Stimulated activated CD4-positive, alpha-beta T cell treated with anti-CD3 and anti-CD28 coated beads, TNF-alpha, amount 100 ng/mL, for 48 hours (primary cell): ENCODE measurements at regions not wholly inside any gene's neighbourhood (a gene's known extent, or its start where the extent isn't known, plus 50 kb on each side); places are given as distances from the start of the nearest gene placed in this dataset.

Source experiments
- DNase-seq, 3 donors: peaks; one replicate each; pipeline ENCODE4 v3.0.0-alpha.2; 2020; ENCODE audit warnings: low read depth in 3 of 3

DNA sequence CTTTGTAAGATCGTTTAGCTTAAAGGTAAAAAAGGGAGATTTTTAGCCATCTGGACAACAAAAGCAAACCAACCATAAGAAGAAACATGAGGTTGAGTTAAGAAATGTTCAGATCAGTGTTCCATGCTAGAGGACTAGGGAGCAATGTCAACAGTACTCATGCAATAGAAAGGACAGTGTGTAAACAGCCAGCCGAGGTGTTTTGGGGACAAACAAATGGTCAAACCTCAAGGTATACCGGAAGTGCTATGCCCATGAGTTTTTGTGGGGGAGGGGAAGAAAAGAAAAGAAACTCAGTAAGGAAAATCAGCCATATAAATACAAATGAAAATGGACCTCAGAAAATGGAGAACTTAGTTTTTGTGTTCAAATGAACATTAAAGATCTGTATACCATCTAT lies 289.5 kb upstream of the GRM7 start:
- no peak for DNase-seq

- DNase-seq, result no peak
Measured at GRCh38 chr3:6577584-6577983, 283.3 kb upstream of the GRM7 start.

DNA sequence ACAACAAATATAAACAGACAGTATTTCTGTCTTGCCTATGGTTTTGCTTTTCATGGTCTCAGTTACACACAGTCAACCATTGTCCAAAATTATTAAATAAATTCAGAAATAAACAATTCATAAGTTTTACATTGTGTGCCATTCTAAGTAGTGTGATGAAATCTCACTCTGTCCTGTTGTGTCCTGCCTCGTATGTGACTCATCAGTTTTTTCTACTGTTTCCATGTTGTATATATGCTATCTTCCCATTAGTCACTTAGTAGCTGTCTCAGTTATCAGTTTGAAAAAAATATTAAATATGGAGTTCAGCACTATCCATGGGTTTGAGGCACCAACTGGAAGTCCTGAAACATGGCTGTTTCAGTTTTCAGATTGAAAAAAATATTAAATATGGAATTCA lies 282.4 kb upstream of the GRM7 start:
- DNase-seq, result no peak

DNA sequence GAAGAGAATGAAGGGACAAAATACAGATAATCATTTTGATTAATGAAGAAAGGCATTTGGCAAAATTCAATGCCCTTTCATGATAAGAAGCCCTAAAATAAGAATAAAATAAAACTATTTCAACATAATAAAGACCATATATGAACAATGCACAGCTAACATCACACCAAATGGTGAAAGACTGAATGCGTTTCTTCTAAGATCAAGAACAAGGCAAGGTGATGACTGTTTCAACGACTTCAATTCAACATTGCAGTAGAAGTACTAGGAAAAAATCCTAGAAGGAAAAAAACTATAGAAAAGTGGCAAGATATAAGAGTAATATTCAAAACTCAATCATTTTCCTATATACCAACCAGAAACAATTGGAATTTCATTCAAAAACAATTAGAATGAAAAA lies 280.1 kb upstream of the GRM7 start:
- no peak for DNase-seq

GRCh38 chr3:6585360-6585759 lies 275.6 kb upstream of the GRM7 start:
- no peak for DNase-seq

- DNase-seq, result no peak
Measured at GRCh38 chr3:6600237-6600636, 260.7 kb upstream of the GRM7 start.

DNA sequence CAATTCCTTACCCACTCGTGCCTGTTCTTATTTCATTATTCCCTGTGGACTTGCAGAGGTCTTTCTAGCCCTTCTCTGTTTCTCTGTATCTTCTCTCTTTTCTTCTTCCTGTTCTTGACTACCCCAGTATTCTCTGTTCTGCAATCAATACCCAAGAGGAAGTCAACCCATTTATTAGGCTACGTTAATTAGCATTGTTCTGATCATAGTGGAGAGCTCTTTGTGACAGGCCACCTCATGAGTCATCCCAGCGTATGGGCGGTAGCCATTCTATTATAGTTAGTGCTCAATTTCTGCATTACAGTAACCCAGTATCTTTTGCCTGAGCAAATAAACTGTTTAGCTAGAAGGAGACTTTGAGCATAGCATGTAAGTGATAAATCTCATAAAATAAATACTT lies 259.5 kb upstream of the GRM7 start:
- no peak for DNase-seq

DNA sequence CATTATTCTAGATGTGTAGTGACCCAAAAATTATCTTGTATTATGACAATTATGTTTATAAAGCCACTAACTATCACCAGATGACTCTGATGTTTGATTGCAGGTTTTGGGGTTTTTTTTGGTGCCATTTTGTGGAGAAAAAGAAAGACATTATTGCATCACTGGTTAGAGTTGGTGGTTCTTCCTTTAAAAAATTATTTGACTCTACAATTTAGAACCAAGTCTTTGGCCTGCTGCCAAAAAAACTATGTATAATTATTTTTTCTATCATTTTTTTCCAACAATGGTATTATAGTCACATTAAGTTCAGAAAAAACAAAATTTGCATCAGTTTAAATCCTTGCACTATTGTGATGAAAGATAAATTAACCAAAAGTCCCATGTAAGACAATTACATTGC lies 258.6 kb upstream of the GRM7 start:
- DNase-seq, result no peak

DNA sequence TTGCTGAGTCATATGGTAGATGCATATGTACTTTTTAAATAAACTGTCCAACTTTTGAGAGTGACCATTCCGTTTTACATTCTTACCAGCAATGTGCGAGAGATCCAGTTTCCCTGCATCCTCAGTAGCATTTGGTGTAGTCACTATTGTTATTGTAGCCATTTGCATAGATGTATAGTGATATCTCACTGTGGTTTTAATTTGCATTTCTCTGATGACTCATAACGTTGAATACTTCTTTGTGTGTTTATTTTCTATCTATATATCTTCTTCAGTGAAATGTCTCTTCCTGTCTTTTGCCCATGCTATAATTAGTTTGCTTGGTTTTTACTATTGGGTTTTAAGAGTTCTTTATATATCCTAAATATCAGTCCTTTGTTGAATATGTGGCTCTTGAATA lies 255.7 kb upstream of the GRM7 start:
- DNase-seq, result no peak

- DNase-seq, result no peak
Measured at GRCh38 chr3:6608843-6609242, 252.1 kb upstream of the GRM7 start.

DNA sequence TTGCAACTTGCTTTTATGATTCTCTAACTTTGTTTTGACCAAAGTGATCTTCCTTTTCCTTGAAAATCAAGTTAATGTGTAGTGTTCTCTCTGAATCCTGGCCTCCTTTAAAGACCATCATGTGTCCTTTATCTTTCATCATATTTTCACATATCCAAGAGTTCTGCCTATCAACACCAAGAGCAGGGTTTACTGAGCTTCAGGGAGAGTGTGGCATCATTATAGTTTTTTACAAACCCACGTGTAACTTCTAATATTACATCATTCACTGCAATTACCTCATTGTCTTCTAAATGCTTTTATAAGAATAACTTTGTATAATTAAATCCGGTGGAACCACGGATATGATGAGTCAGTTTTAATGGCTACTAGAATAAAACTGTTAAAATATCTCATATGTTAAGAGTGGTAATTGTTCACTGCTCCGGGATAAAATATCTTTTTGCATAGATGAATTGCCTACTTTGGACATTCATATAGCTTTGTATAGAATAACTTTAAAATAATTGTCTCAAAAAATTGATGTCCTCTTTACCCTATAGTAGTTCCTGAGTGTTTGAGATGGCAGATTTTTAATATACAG lies 248.8 kb upstream of the GRM7 start:
- no peak for DNase-seq

DNA sequence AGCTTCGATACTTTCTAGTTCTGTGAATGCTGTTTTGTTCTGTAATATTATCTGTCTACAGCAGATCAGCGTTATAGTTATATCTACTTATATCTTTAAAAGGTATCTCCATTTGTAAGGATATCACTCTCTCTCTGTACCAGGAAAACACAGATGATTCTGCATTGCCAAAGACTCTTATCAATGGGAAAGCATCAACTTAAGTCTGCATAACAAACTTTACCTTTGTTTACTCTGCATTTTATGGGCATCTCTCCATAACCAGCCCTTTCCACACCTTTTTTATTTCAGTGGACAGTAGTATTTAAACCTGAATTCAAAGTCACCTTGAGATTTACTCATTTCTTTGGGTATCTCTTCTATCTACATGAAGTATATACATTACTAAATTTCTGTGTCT lies 238.7 kb upstream of the GRM7 start:
- no peak for DNase-seq

GRCh38 chr3:6622712-6623111 lies 238.2 kb upstream of the GRM7 start:
- no peak for DNase-seq

DNA sequence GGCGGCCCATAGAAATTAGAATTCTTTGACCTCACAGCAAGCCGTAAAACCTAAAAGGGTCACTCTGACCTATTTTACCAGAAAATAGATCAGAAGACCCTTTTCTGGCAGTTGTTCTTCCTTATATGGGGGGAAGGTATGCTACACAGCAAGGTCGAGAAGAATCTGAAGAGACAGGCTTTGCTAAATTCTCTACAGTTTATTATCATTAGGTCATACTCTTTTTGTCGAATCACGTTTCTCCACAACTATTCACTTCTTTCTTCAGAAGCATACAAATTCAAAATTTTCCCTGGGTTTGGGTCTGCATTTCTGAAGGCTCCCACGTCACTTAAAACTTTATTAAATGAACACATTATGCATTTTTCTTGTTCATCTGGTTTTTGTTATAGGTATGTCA lies 229.5 kb upstream of the GRM7 start:
- DNase-seq, result no peak

DNA sequence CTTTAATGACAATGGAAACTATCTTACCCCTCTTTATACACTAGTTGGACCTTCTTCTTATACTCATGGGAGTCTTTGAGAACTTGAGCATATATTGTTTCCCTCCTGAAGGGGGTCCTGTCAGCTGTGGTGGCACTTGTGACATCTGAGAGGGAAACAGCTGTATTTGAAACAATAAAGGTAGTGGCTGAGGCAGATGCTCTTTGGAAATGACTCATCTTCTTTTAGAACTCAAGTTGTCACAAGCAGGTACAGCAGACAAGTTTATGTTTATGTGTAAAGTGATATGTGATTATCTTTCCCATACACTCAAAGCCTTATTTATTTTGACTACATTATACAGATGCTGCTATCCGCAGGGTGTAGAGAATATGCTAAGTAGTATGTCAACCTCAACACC lies 220.0 kb upstream of the GRM7 start:
- DNase-seq, result no peak

DNA sequence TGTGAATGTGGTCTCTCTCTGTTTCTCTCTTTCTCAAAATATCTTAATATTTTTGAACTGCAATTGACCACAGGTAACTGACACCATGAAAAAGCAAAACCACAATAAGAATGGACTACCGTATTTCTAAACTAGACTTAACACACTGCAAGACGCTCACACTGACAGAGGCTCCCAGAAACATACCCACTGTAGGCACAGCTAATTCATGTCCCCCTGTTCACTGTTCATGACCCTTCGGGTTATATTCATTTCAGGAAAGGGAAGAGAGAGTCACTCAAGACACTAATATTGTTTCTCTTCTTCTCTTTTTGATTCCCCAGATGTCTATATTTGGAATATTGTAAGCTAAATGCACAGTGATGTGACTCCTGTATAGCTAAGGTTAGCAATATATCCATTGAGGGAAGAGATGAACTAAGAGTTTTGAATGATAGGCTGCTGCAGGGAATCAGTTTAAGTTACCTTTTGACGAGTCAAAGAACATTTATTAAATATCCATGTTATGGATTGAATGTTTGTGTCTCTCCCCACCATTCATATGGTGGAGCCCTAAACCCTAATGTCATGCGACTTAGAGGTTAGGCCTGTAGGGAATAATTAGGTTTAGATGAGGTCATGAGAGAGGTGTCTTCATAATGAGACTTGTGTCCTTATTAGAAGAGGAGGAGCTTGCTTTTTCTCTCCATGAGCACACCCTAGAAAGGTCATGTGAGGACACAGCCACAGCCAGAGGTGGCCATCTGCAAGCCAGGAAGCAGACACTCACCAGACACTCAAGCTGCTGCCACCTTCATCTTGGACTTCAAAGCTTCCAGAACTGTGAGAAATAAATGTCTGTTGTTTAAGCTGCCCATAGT lies 216.6 kb upstream of the GRM7 start:
- no peak for DNase-seq

- DNase-seq, result no peak
Measured at GRCh38 chr3:6654670-6655069, 206.2 kb upstream of the GRM7 start.

- DNase-seq, result no peak
Measured at GRCh38 chr3:6655275-6655674, 205.6 kb upstream of the GRM7 start.

GRCh38 chr3:6657591-6657990 lies 203.3 kb upstream of the GRM7 start:
- no peak for DNase-seq

DNA sequence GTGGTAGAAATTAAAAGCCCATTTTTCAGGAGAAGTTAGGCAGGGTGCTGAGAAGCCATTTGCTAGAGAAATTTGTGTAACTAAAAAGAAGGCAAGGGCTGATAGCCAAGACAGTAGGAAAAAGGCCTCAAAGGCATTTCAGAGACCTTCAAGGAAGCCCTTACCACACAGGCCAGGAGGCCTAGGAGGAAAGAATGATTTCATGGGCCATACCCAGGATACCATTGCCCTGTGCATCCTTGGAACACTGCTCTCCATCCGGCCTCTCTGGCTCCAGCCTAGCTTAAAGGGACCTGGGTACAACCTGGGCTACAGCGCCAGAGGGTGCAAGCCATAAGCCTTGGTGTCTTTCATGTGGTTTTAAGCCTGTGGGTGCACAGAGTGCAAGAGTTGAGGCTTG lies 193.6 kb upstream of the GRM7 start:
- DNase-seq, result no peak

DNA sequence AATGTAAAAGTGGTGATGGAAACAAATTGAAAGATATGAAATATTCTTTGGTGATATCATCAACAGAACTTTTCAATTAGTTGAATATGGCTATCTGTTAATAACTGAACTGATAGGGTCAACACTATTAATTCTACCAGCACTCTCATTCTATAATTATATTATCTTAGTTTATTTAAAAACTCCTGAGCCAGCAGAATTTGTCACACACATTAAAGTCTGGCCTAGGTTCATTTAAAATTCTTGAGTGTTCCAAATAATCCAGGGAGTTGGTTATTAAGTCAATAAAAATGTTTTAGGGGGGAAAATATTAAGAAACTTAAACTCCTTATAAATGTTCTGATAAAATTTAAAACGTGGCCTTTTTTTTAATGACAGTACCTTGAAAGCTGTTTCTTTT lies 189.6 kb upstream of the GRM7 start:
- no peak for DNase-seq

DNA sequence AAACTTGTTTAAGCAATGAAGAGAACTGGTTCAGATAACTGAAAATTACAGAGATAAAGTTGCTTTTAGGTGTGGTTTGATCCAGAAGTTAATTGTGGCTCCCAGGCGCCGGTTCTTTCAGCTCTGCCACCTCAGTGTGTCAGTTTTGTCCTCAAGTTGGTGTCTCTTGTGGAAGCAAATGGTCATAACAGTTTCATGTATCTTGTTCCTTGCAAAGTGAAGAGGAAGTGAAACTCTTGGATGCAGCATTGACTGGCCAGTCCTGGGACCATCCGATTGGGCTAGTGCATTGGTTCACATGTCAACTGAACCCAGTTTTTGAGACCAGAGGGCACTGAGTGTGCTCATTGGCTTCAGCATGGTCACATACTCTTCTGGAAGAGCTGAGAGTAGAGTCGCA lies 181.4 kb upstream of the GRM7 start:
- DNase-seq, result no peak

DNA sequence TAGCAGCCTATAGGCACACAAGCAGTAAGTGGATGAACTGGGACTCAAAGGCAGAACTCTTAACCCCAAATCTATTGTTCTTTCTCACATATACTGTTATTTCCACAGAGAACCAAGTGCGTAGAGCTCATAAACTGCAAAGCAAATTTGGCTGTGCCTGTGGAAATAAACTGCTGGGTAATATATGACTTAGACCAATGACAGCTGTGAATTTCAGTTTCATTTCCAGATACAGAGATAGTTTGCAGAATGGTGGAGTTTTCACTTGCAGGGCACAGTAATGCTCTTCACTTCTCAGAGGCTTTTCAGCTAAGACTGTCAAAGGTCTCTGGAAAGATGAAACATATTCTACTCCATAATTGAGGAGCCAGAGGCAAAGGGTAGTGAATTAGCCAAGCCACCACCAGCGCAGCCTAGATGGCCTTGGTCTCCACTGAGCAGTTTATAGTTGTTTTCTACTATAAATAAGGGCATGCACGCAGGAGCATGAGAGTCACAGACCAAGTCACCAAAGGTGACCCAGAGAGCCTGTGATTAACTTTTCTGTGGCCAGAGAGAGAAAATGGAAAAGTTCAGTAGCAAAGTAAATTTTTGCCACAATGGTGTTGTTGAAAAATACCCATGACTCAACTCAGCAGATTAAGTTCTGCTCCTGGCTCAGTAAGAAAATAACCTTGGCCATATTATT lies 180.7 kb upstream of the GRM7 start:
- no peak for DNase-seq
